Endodermal cell (in vitro differentiated cells): ENCODE measurements at regions not wholly inside any gene's neighbourhood (a gene's known extent, or its start where the extent isn't known, plus 50 kb on each side); places are given as distances from the start of the nearest gene placed in this dataset.

Experiments
- DNase-seq: peaks from one replicate; pipeline ENCODE4 v3.0.0-alpha.2; 2017
- H3K27ac ChIP-seq: 2 replicates; pipeline ENCODE4 v1.5.1; 2013; ENCODE audit warnings: mild to moderate bottlenecking, low read depth, low read length, moderate library complexity
- H3K27me3 ChIP-seq: 2 replicates; pipeline ENCODE4 v1.6.1; 2013; ENCODE audit warnings: mild to moderate bottlenecking, low read length, moderate library complexity; ENCODE audit not compliant: insufficient read depth, control insufficient read depth, poor library complexity, severe bottlenecking
- H3K36me3 ChIP-seq: 2 replicates; pipeline ENCODE4 v1.7.0; 2013; ENCODE audit warnings: mild to moderate bottlenecking, low read length, moderate library complexity; ENCODE audit not compliant: control insufficient read depth, insufficient read depth
- H3K4me1 ChIP-seq: one replicate; pipeline ENCODE4 v1.7.0; 2013; ENCODE audit warnings: low read length; ENCODE audit not compliant: control insufficient read depth, insufficient read depth
- H3K4me3 ChIP-seq: 2 replicates; pipeline ENCODE4 v1.5.1; 2013; ENCODE audit warnings: mild to moderate bottlenecking, low read length, moderate library complexity
- H3K9ac ChIP-seq: 2 replicates; pipeline ENCODE4 v1.6.1; 2013; ENCODE audit warnings: mild to moderate bottlenecking, low read length, moderate library complexity; ENCODE audit not compliant: poor library complexity, severe bottlenecking; ENCODE audit errors: extremely low read depth
- H3K9me3 ChIP-seq: 2 replicates; pipeline ENCODE4 v1.6.1; 2013; ENCODE audit warnings: mild to moderate bottlenecking, low read length, moderate library complexity; ENCODE audit not compliant: control insufficient read depth
- H3K27ac Mint-ChIP-seq: 2 replicates; pipeline ENCODE4 v1.8.0; 2020; ENCODE audit warnings: mixed read lengths
- H3K27me3 Mint-ChIP-seq: 2 replicates; pipeline ENCODE4 v1.8.0; 2021; ENCODE audit warnings: mild to moderate bottlenecking, mixed read lengths; ENCODE audit not compliant: insufficient read depth
- H3K36me3 Mint-ChIP-seq: 2 replicates; pipeline ENCODE4 v1.8.0; 2020; ENCODE audit warnings: low read depth, mixed read lengths
- H3K4me1 Mint-ChIP-seq: 2 replicates; pipeline ENCODE4 v1.8.0; 2020; ENCODE audit warnings: mixed read lengths
- H3K4me3 Mint-ChIP-seq: 2 replicates; pipeline ENCODE4 v1.8.0; 2020; ENCODE audit warnings: mild to moderate bottlenecking, moderate library complexity, mixed read lengths
- H3K9me3 Mint-ChIP-seq: 2 replicates; pipeline ENCODE4 v1.8.0; 2020; ENCODE audit warnings: mild to moderate bottlenecking, mixed read lengths
- whole genome bisulfite sequencing, 2 experiments: methylation state at CpG; one replicate each; pipeline versions ENCODE4 v1.1.5 to v1.1.7; 2013; ENCODE audit warnings: missing lambda C conversion rate in 2 of 2, mixed read lengths in 1 of 2; ENCODE audit not compliant: insufficient coverage in 1 of 2, insufficient read length in 1 of 2; 5-methylcytosine and 5-hydroxymethylcytosine counted together
- TF ChIP-seq, protein P1 (sequence below): fragments of 200-600 bp; sonication (generic); conservative IDR thresholded peaks from 2 replicates; pipeline ENCODE4 v1.5.0; 2021; ENCODE audit warnings: antibody characterized with exemption, mild to moderate bottlenecking

DNA sequence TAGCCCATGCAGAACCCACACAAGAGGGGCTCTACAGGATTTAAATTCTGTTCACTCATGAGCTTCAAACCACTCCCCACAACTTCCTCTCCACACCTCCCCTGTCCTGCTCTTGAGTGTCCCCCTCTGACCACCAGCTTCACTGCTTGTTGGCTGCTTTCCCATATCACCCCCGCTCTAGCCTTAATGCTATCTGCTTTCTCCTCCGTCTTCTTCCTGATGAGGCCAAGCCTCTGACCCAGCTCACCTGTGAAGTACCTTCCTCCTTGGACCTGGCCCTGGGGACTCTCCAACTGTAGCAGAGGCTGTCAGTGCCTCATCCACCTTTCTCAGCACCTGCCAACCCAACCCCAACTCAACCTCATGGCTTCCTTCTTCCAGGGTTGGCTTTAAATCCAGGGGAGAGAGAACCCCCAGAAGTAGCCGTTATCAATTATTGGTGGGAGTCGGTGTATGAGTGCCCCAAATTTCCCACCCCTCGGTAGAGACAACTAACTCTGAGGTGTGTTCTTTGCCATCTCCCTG lies 174.8 kb downstream of the MINAR1 start:
- Histone ChIP-seq H3K4me1 (no peaks in the 10 kb centered on the region), H3K36me3 (no peaks in the 10 kb centered on the region), H3K27me3 (no peaks in the 10 kb centered on the region), H3K9me3 (no peaks in the 10 kb centered on the region), H3K9ac (no peak overlapping the region), H3K27ac (no peak overlapping the region), H3K4me3 (no peak overlapping the region)
- Mint-ChIP-seq H3K4me3 (no peak overlapping the region), H3K27me3 (peaks cover 8% of the 10 kb centered on the region), H3K9me3 (no peaks in the 10 kb centered on the region), H3K36me3 (no peaks in the 10 kb centered on the region), H3K4me1 (no peaks in the 10 kb centered on the region), H3K27ac (no peak overlapping the region)
- TF ChIP-seq, protein P1, sequence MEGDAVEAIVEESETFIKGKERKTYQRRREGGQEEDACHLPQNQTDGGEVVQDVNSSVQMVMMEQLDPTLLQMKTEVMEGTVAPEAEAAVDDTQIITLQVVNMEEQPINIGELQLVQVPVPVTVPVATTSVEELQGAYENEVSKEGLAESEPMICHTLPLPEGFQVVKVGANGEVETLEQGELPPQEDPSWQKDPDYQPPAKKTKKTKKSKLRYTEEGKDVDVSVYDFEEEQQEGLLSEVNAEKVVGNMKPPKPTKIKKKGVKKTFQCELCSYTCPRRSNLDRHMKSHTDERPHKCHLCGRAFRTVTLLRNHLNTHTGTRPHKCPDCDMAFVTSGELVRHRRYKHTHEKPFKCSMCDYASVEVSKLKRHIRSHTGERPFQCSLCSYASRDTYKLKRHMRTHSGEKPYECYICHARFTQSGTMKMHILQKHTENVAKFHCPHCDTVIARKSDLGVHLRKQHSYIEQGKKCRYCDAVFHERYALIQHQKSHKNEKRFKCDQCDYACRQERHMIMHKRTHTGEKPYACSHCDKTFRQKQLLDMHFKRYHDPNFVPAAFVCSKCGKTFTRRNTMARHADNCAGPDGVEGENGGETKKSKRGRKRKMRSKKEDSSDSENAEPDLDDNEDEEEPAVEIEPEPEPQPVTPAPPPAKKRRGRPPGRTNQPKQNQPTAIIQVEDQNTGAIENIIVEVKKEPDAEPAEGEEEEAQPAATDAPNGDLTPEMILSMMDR, result no peak
- 94 to 95% methylated on average over 3 to 5 of the region's 5 CpGs for WGBS, 2 experiments
- DNase-seq, result no peak

DNA sequence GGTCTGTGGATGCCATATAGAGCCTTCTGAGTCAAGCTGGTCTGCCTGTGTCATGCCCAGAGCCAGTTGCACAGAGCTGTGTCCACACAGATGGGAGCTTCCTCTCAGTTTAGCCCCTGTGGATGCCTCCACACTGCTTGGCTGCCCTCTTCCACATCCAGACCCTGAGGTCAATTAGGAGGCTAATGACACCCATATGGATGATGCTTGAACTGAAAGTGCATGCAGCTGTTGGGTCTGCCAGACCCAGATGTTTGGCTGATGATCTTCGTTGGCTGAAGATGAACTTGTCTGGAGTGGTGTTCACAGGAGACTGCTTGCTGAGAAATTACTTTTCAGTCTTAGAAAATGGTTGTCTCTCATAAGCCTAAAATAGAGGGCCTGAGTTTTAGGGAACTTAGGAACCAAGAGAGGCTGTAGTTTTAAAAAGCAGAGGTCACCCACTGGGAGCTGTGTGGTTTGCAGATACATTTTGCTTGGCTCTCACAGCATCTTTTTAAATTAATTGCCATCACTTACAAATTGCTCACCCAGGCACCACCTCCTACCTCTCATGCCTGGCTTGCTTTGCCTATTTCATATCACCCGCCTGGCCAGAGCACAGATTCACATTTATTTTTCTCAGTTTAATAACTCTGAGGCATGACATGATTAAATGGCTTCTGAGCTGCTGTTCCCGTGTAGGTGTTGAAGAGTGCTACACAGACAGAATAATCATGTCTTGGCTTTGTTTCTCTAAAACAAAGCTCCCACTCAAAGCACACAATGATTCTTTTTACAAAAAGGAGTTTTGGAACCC lies 176.1 kb downstream of the MINAR1 start:
- H3K36me3 ChIP-seq, result no peaks in the 10 kb centered on the region
- H3K9me3 ChIP-seq, result no peaks in the 10 kb centered on the region
- H3K4me3 Mint-ChIP-seq, result no peak overlapping the region
- H3K27ac Mint-ChIP-seq, result no peak overlapping the region
- H3K36me3 Mint-ChIP-seq, result no peaks in the 10 kb centered on the region
- no peak for DNase-seq
- no peaks in the 10 kb centered on the region for H3K9me3 Mint-ChIP-seq
- H3K4me3 ChIP-seq, result no peak overlapping the region
- H3K27me3 ChIP-seq, result no peaks in the 10 kb centered on the region
- no peaks in the 10 kb centered on the region for H3K4me1 Mint-ChIP-seq
- H3K27ac ChIP-seq, result no peak overlapping the region
- TF ChIP-seq, protein P1, result no peak
- WGBS, 2 experiments, result 88 to 100% methylated on average over 2 to 3 of the region's 3 CpGs
- no peaks in the 10 kb centered on the region for H3K4me1 ChIP-seq
- H3K9ac ChIP-seq, result no peak overlapping the region
- peaks cover 17% of the 10 kb centered on the region for H3K27me3 Mint-ChIP-seq

DNA sequence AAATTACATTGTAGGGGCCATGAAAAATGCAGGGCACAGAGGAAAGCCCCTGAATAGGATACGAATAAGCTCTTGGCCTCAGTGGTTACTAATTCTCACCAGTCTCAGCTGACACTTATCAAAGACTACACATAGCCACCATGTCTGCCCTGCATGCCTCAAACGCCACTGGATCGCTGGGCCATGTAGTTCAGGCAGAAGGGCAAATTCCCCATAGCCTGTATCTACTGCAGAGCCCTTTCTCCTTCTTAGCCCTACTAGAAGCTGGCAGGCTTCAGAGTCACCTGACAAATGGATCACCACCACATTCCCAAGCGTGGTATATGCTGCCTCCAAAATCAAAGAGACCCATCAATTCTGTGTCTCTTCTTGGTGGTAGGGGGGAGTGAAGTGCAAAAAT lies 177.4 kb downstream of the MINAR1 start:
- no peaks in the 10 kb centered on the region for H3K9me3 ChIP-seq
- H3K27ac ChIP-seq, result no peak overlapping the region
- Mint-ChIP-seq H3K4me1 (no peaks in the 10 kb centered on the region), H3K4me3 (no peak overlapping the region), H3K27ac (no peak overlapping the region), H3K9me3 (no peaks in the 10 kb centered on the region), H3K36me3 (no peaks in the 10 kb centered on the region), H3K27me3 (peaks cover 17% of the 10 kb centered on the region)
- no peaks in the 10 kb centered on the region for H3K27me3 ChIP-seq
- 94 to 97% methylated on average over 3 to 4 of the region's 4 CpGs for WGBS, 2 experiments
- H3K9ac ChIP-seq, result no peak overlapping the region
- no peak overlapping the region for H3K4me3 ChIP-seq
- H3K36me3 ChIP-seq, result no peaks in the 10 kb centered on the region
- no peaks in the 10 kb centered on the region for H3K4me1 ChIP-seq
- TF ChIP-seq, protein P1, result no peak
- DNase-seq, result no peak
